Chondrocyte (in vitro differentiated cells): ENCODE measurements at regions not wholly inside any gene's neighbourhood (a gene's known extent, or its start where the extent isn't known, plus 50 kb on each side); places are given as distances from the start of the nearest gene placed in this dataset.

Experiments
- DNase-seq: peaks from one replicate; pipeline ENCODE4 v3.0.0; 2021; ENCODE audit warnings: mixed read lengths, low spot score
- H3K27ac Mint-ChIP-seq: one replicate; pipeline ENCODE4 v1.8.0; 2021; ENCODE audit warnings: mild to moderate bottlenecking, moderate library complexity, mixed read lengths; ENCODE audit not compliant: unreplicated experiment
- H3K27me3 Mint-ChIP-seq: 2 replicates; pipeline ENCODE4 v1.8.0; 2021; ENCODE audit warnings: low read depth, mixed read lengths
- H3K36me3 Mint-ChIP-seq: 2 replicates; pipeline ENCODE4 v1.8.0; 2021; ENCODE audit warnings: low read depth, mixed read lengths
- H3K4me1 Mint-ChIP-seq: 2 replicates; pipeline ENCODE4 v1.8.0; 2021; ENCODE audit warnings: low read depth, mild to moderate bottlenecking, mixed read lengths
- H3K4me3 Mint-ChIP-seq: one replicate; pipeline ENCODE4 v1.8.0; 2021; ENCODE audit warnings: mild to moderate bottlenecking, moderate library complexity, mixed read lengths; ENCODE audit not compliant: unreplicated experiment
- H3K9me3 Mint-ChIP-seq: 2 replicates; pipeline ENCODE4 v1.8.0; 2021; ENCODE audit warnings: low read depth, mixed read lengths
- CTCF ChIP-seq: fragments of 200-600 bp; sonication (generic); IDR thresholded peaks from 2 replicates; pipeline ENCODE4 v1.5.0; 2021; ENCODE audit warnings: antibody characterized with exemption, mild to moderate bottlenecking, moderate library complexity

- Mint-ChIP-seq H3K9me3 (peaks cover 3% of the 10 kb centered on the region), H3K27me3 (peaks cover 9% of the 10 kb centered on the region), H3K36me3 (no peaks in the 10 kb centered on the region), H3K4me1 (peaks cover 31% of the 10 kb centered on the region), H3K4me3 (no peak overlapping the region), H3K27ac (no peak overlapping the region)
- peak; percentile 12 for TF ChIP-seq CTCF
- no peak for DNase-seq
Measured at GRCh38 chr20:48191200-48191599, 405.9 kb upstream of the SULF2 start.

- DNase-seq, result no peak
- H3K27me3 Mint-ChIP-seq, result peaks cover 8% of the 10 kb centered on the region
- no peak for TF ChIP-seq CTCF
- H3K27ac Mint-ChIP-seq, result no peak overlapping the region
- H3K36me3 Mint-ChIP-seq, result no peaks in the 10 kb centered on the region
- peaks cover 35% of the 10 kb centered on the region for H3K4me1 Mint-ChIP-seq
- H3K4me3 Mint-ChIP-seq, result no peak overlapping the region
- H3K9me3 Mint-ChIP-seq, result peaks cover 3% of the 10 kb centered on the region
Measured at GRCh38 chr20:48190757-48191156, 405.5 kb upstream of the SULF2 start.

GRCh38 chr20:48189181-48189580 lies 403.9 kb upstream of the SULF2 start:
- H3K4me1 Mint-ChIP-seq, result peaks cover 40% of the 10 kb centered on the region
- peaks cover 3% of the 10 kb centered on the region for H3K9me3 Mint-ChIP-seq
- TF ChIP-seq CTCF, result peak; percentile 67
- DNase-seq, result no peak
- H3K27ac Mint-ChIP-seq, result no peak overlapping the region
- H3K4me3 Mint-ChIP-seq, result no peak overlapping the region
- peaks cover 5% of the 10 kb centered on the region for H3K27me3 Mint-ChIP-seq
- H3K36me3 Mint-ChIP-seq, result no peaks in the 10 kb centered on the region

GRCh38 chr20:48187851-48188250 lies 402.6 kb upstream of the SULF2 start:
- Mint-ChIP-seq H3K36me3 (no peaks in the 10 kb centered on the region), H3K27me3 (peaks cover 5% of the 10 kb centered on the region), H3K4me1 (peaks cover 42% of the 10 kb centered on the region), H3K4me3 (no peak overlapping the region), H3K27ac (peak overlapping the region; percentile 77), H3K9me3 (peaks cover 3% of the 10 kb centered on the region)
- no peak for TF ChIP-seq CTCF
- DNase-seq, result no peak

- H3K4me3 Mint-ChIP-seq, result no peak overlapping the region
- H3K36me3 Mint-ChIP-seq, result no peaks in the 10 kb centered on the region
- H3K27ac Mint-ChIP-seq, result peak overlapping the region; percentile 77
- no peak for TF ChIP-seq CTCF
- H3K9me3 Mint-ChIP-seq, result peaks cover 3% of the 10 kb centered on the region
- no peak for DNase-seq
- peaks cover 48% of the 10 kb centered on the region for H3K4me1 Mint-ChIP-seq
- H3K27me3 Mint-ChIP-seq, result peaks cover 5% of the 10 kb centered on the region
Measured at GRCh38 chr20:48186915-48187314, 401.6 kb upstream of the SULF2 start.
